ENCODE measurements at regions not wholly inside any gene's neighbourhood (a gene's known extent, or its start where the extent isn't known, plus 50 kb on each side); places are given as distances from the start of the nearest gene placed in this dataset.

DNA sequence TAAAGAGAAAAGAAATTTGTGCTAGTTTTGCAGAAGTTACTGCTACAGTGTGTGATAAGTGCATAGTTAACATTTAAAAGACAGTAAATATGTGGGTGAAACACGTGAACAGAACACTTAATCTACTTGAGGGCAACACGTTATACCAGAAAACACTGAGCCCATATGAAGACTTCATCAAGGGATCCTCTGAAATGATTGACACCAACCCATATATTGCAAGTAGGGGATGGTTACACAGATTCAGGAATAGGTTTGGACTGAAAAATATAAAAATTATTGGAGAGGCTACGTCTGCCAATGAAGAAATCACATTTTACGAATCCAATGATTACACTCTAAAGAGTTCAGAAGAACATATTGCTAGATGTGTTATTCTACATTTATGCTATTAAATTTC is 185.6 kb downstream of the GPX5 start:
- no peak for DNase-seq
- FAIRE-seq: no peak
- WGBS, 3 donors: 65 to 82% (median 73%) methylated on average over 4 of the region's 4 CpGs
- Histone ChIP-seq H3K27me3 (ENCODE audit: control insufficient read depth in 3 of 3, insufficient read depth in 3 of 3, low read length in 3 of 3) (peaks cover 0 to 23% (median 13%) of the 10 kb centered on the region in 3 donors), H3K9me3 (ENCODE audit: control insufficient read depth in 2 of 2, insufficient read depth in 1 of 2, low read depth in 1 of 2, low read length in 1 of 2) (peaks cover 0 to 17% of the 10 kb centered on the region in 2 donors), H3K36me3 (ENCODE audit: control insufficient read depth in 3 of 3, insufficient read depth in 2 of 3, low read depth in 1 of 3, low read length in 3 of 3) (no peaks in the 10 kb centered on the region), H3K4me3 (ENCODE audit: low read depth in 1 of 3, low read length in 3 of 3) (no peak overlapping the region), H3K27ac (ENCODE audit: low read depth in 1 of 3, low read length in 2 of 3) (no peak overlapping the region), H3K4me1 (ENCODE audit: control insufficient read depth in 3 of 3, insufficient read depth in 2 of 3, low read depth in 1 of 3, low read length in 2 of 3) (no peaks in the 10 kb centered on the region)

DNA sequence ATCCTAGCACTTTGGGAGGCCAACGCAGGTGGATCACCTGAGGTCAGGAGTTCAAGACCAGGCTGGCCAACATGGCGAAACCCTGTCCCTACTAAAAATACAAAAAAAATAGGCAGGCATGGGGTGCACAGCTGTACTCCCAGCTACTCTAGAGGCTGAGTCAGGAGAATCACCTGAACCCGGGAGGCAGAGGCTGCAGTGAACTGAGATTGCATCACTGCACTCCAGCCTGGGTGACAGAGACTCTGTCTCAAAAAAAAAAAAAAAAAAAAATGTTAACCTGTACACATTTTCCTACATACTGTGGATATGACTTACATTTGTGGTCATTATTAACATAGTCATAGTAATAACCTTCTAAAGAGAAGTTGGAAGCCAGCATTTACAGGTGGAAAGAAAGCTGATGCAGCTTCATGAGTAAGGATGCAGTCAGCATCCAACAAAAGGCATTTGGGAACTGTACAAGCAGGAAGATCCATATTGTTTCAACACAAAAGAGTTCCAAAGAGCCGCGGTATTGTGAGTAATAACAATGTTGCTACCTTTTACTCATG is 186.2 kb downstream of the GPX5 start:
- no peak for FAIRE-seq
- DNase-seq: no peak
- Histone ChIP-seq H3K36me3 (ENCODE audit: control insufficient read depth in 3 of 3, insufficient read depth in 2 of 3, low read depth in 1 of 3, low read length in 3 of 3) (no peaks in the 10 kb centered on the region), H3K27me3 (ENCODE audit: control insufficient read depth in 3 of 3, insufficient read depth in 3 of 3, low read length in 3 of 3) (peaks cover 0 to 23% (median 13%) of the 10 kb centered on the region in 3 donors), H3K27ac (ENCODE audit: low read depth in 1 of 3, low read length in 2 of 3) (no peak overlapping the region), H3K9me3 (ENCODE audit: control insufficient read depth in 2 of 2, insufficient read depth in 1 of 2, low read depth in 1 of 2, low read length in 1 of 2) (peaks cover 0 to 14% of the 10 kb centered on the region in 2 donors), H3K4me3 (ENCODE audit: low read depth in 1 of 3, low read length in 3 of 3) (no peak overlapping the region), H3K4me1 (ENCODE audit: control insufficient read depth in 3 of 3, insufficient read depth in 2 of 3, low read depth in 1 of 3, low read length in 2 of 3) (no peaks in the 10 kb centered on the region)
- WGBS, 3 donors: 67 to 76% (median 71%) methylated on average over 5 of the region's 5 CpGs

DNA sequence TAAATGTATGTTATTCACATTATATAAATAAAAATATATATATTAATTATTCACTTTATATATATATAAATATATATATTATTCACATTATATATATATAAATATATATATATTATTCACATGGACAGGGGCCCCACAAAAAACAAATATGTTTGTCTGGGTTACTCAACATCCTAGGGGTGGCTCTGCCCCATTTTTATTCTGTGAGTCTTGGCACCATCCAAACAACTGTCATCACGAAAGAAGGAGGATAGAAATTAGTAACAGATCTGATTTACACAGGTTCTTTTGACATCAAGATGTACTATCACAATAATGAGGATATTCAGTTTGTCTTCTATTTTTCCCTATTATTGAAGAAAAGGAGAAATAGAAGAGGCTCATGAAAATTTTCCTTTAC is 187.3 kb downstream of the GPX5 start:
- FAIRE-seq (no peak), DNase-seq (no peak)
- peaks cover 0 to 9% of the 10 kb centered on the region in 2 donors for H3K9me3 ChIP-seq (ENCODE audit: control insufficient read depth in 2 of 2, insufficient read depth in 1 of 2, low read depth in 1 of 2, low read length in 1 of 2)
- 83 to 88% (median 88%) methylated on average over 1 of the region's 1 CpG for WGBS, 3 donors
- H3K27me3 ChIP-seq (ENCODE audit: control insufficient read depth in 3 of 3, insufficient read depth in 3 of 3, low read length in 3 of 3): peaks cover 0 to 23% (median 13%) of the 10 kb centered on the region in 3 donors
- H3K27ac ChIP-seq (ENCODE audit: low read depth in 1 of 3, low read length in 2 of 3): no peak overlapping the region
- H3K36me3 ChIP-seq (ENCODE audit: control insufficient read depth in 3 of 3, insufficient read depth in 2 of 3, low read depth in 1 of 3, low read length in 3 of 3): no peaks in the 10 kb centered on the region
- H3K4me1 ChIP-seq (ENCODE audit: control insufficient read depth in 3 of 3, insufficient read depth in 2 of 3, low read depth in 1 of 3, low read length in 2 of 3): no peaks in the 10 kb centered on the region
- no peak overlapping the region for H3K4me3 ChIP-seq (ENCODE audit: low read depth in 1 of 3, low read length in 3 of 3)

DNA sequence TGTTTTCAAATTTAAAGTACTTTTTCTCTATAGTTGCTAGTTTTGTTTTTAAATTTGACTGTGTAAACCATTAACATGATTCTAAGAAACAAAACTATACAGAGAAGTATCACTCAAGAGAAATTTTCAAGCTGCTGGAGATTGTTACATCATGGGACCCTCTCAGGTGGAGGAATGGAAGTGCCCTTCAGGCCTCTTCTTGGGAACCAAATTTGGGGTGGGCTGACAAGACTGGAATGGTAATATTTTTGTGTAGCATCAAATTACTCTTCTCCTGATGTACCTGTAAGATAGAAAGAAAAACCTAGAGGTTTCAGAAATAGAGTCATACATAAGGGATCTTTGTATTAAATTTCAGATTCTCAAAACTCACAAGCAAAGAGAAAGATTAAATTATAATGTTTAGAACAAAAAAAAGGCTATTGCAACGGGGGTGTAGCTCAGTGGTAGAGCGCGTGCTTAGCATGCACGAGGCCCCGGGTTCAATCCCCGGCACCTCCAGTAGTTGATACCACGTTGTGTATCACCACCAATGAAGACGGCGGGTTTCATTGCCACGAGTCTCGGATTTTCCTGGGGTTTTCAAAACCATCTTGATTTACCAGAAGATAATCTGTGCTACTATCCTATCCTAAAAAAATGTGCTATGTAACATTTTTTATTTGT is 193.7 kb downstream of the GPX5 start:
- Histone ChIP-seq H3K36me3 (ENCODE audit: control insufficient read depth in 3 of 3, insufficient read depth in 2 of 3, low read depth in 1 of 3, low read length in 3 of 3) (no peaks in the 10 kb centered on the region), H3K4me3 (ENCODE audit: low read depth in 1 of 3, low read length in 3 of 3) (no peak overlapping the region), H3K27ac (ENCODE audit: low read depth in 1 of 3, low read length in 2 of 3) (no peak overlapping the region), H3K4me1 (ENCODE audit: control insufficient read depth in 3 of 3, insufficient read depth in 2 of 3, low read depth in 1 of 3, low read length in 2 of 3) (no peaks in the 10 kb centered on the region), H3K9me3 (ENCODE audit: control insufficient read depth in 2 of 2, insufficient read depth in 1 of 2, low read depth in 1 of 2, low read length in 1 of 2) (no peaks in the 10 kb centered on the region), H3K27me3 (ENCODE audit: control insufficient read depth in 3 of 3, insufficient read depth in 3 of 3, low read length in 3 of 3) (peaks cover 0 to 10% (median 7%) of the 10 kb centered on the region in 3 donors)
- DNase-seq: no peak
- no peak for FAIRE-seq
- 12 to 32% (median 26%) methylated on average over 11 of the region's 11 CpGs for WGBS, 3 donors

DNA sequence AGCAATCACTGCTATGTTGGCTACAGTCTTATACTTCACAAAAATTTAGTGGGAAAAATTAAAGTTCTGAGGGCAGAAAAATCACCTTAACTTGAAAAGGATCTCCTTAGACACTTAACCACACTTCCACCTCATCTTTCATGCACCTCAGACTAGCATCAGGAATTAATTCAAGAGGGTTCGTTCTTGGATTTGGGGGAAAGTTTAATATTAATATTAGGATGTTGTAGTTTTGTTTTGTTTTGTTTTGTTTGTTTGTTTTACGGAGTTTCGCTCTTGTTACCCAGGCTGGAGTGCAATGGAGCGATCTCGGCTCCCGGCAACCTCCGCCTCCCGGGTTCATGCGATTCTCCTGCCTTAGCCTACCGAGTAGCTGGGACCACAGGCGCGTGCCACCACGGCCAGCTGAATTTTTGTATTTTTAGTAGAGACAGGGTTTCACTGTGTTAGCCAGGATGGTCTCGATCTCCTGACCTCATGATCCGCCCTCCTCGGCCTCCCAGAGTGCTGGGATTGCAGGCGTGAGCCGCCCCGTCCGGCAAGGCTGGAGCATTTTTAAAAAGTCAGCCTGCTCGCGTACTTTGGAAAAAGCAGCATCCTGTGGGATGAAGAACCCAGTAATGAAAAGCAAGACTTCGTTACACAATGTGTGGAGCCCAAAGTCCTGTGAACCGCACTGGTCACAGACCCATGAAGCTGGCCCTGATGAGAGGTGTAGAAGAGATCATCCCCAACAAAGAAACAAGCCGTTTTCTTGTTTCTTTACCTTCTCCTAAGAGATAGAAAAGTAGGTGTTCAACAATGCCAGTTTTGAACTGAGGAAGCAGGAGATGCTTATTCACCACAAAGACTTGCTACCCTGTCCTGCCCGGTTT is 194.9 kb downstream of the GPX5 start:
- Histone ChIP-seq H3K4me3 (ENCODE audit: low read depth in 1 of 3, low read length in 3 of 3) (no peak overlapping the region), H3K4me1 (ENCODE audit: control insufficient read depth in 3 of 3, insufficient read depth in 2 of 3, low read depth in 1 of 3, low read length in 2 of 3) (no peaks in the 10 kb centered on the region), H3K27ac (ENCODE audit: low read depth in 1 of 3, low read length in 2 of 3) (no peak overlapping the region), H3K36me3 (ENCODE audit: control insufficient read depth in 3 of 3, insufficient read depth in 2 of 3, low read depth in 1 of 3, low read length in 3 of 3) (no peaks in the 10 kb centered on the region), H3K9me3 (ENCODE audit: control insufficient read depth in 2 of 2, insufficient read depth in 1 of 2, low read depth in 1 of 2, low read length in 1 of 2) (no peaks in the 10 kb centered on the region), H3K27me3 (ENCODE audit: control insufficient read depth in 3 of 3, insufficient read depth in 3 of 3, low read length in 3 of 3) (peaks cover 0 to 12% (median 10%) of the 10 kb centered on the region in 3 donors)
- DNase-seq (no peak), FAIRE-seq (no peak)
- WGBS, 3 donors: 46 to 72% (median 63%) methylated on average over 26 of the region's 26 CpGs

DNA sequence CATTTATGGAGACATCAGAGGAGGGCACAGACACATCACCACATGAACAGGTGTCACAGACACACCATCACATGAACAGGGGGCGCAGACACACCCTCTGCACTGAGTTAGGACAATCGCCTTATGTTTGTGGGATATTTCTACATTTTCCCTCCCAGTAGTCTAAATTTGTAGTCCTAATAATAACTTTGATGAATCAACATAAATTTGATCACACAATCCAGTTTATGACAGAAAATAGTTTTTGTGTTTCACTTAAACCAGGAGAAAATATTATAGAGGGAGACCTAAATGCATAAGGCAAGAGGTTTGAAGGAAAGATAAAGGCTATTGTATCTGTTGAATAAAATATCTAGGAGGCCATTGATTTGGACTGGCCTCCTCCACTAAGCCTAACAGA is 195.7 kb downstream of the GPX5 start:
- Histone ChIP-seq H3K9me3 (ENCODE audit: control insufficient read depth in 2 of 2, insufficient read depth in 1 of 2, low read depth in 1 of 2, low read length in 1 of 2) (no peaks in the 10 kb centered on the region), H3K27ac (ENCODE audit: low read depth in 1 of 3, low read length in 2 of 3) (no peak overlapping the region), H3K27me3 (ENCODE audit: control insufficient read depth in 3 of 3, insufficient read depth in 3 of 3, low read length in 3 of 3) (peaks cover 2 to 16% (median 10%) of the 10 kb centered on the region in 3 donors), H3K4me1 (ENCODE audit: control insufficient read depth in 3 of 3, insufficient read depth in 2 of 3, low read depth in 1 of 3, low read length in 2 of 3) (no peaks in the 10 kb centered on the region), H3K4me3 (ENCODE audit: low read depth in 1 of 3, low read length in 3 of 3) (no peak overlapping the region), H3K36me3 (ENCODE audit: control insufficient read depth in 3 of 3, insufficient read depth in 2 of 3, low read depth in 1 of 3, low read length in 3 of 3) (no peaks in the 10 kb centered on the region)
- no peak for FAIRE-seq
- WGBS, 3 donors: 84 to 94% (median 89%) methylated on average over 2 of the region's 2 CpGs
- no peak for DNase-seq

DNA sequence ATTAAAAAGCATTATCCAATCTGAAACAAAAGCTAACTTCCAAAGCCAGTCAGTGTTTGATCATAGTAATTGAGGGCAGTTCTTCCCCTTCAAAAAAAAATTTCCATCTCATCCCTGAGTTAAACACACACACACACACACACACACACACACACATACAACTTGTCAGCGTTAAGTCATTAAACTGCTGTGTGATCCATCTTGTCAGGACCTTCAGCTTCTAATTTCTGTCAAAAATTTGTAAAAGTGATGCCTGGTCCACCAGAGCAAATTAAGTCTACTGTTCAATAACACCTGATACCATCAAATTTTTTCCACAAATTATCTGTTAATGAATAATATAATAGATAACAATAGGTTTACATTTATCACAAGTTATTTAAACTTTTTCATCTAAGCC is 198.7 kb downstream of the GPX5 start:
- no peak for DNase-seq
- Histone ChIP-seq H3K9me3 (ENCODE audit: control insufficient read depth in 2 of 2, insufficient read depth in 1 of 2, low read depth in 1 of 2, low read length in 1 of 2) (no peaks in the 10 kb centered on the region), H3K27me3 (ENCODE audit: control insufficient read depth in 3 of 3, insufficient read depth in 3 of 3, low read length in 3 of 3) (peaks cover 2 to 33% (median 10%) of the 10 kb centered on the region in 3 donors), H3K4me1 (ENCODE audit: control insufficient read depth in 3 of 3, insufficient read depth in 2 of 3, low read depth in 1 of 3, low read length in 2 of 3) (no peaks in the 10 kb centered on the region), H3K4me3 (ENCODE audit: low read depth in 1 of 3, low read length in 3 of 3) (no peak overlapping the region), H3K36me3 (ENCODE audit: control insufficient read depth in 3 of 3, insufficient read depth in 2 of 3, low read depth in 1 of 3, low read length in 3 of 3) (no peaks in the 10 kb centered on the region), H3K27ac (ENCODE audit: low read depth in 1 of 3, low read length in 2 of 3) (no peak overlapping the region)
- no peak for FAIRE-seq
- 42 to 81% (median 47%) methylated on average over 1 of the region's 1 CpG for WGBS, 3 donors

DNA sequence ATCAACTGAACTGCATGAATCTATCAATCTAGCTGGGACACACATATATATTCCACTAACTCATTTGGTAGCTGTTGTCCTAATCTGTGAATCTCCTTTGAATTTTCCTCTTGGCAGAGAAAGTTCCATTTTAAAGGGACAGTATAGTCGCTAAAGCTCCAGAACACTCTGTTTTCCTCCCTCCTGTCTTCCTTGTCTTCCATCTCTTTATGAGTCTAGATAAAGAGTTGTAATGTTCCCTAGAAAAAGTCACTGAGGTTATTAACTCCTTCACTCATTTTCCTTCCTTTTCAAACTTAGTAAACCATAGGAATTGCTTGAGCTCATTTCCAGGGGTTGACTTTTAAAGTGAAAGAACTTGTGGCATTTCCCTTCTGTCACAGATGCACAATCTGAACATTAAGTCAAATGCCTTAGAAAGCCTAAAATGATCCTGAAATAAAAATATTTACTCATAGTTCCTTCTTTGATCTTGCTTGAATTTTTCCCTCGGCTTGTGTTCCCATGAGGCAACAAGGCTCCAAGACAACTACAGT is 198.4 kb downstream of the TRIM27 start:
- H3K27me3 ChIP-seq (ENCODE audit: control insufficient read depth in 3 of 3, insufficient read depth in 3 of 3, low read length in 3 of 3): peaks cover 2 to 40% (median 15%) of the 10 kb centered on the region in 3 donors
- FAIRE-seq: no peak

More for the DNA sequence above, 198.4 kb downstream of the TRIM27 start:
- H3K4me3 ChIP-seq (ENCODE audit: low read depth in 1 of 3, low read length in 3 of 3): no peak overlapping the region
- H3K36me3 ChIP-seq (ENCODE audit: control insufficient read depth in 3 of 3, insufficient read depth in 2 of 3, low read depth in 1 of 3, low read length in 3 of 3): no peaks in the 10 kb centered on the region
- H3K9me3 ChIP-seq (ENCODE audit: control insufficient read depth in 2 of 2, insufficient read depth in 1 of 2, low read depth in 1 of 2, low read length in 1 of 2): no peaks in the 10 kb centered on the region
- no peaks in the 10 kb centered on the region for H3K4me1 ChIP-seq (ENCODE audit: control insufficient read depth in 3 of 3, insufficient read depth in 2 of 3, low read depth in 1 of 3, low read length in 2 of 3)
- 62 to 68% (median 66%) methylated on average over 2 of the region's 2 CpGs for WGBS, 3 donors
- no peak for DNase-seq
- no peak overlapping the region for H3K27ac ChIP-seq (ENCODE audit: low read depth in 1 of 3, low read length in 2 of 3)
